GM19438 (cell line): ENCODE measurements at regions not wholly inside any gene's neighbourhood (a gene's known extent, or its start where the extent isn't known, plus 50 kb on each side); places are given as distances from the start of the nearest gene placed in this dataset.

Source experiments
- ATAC-seq: cut with Tn5 transposase; IDR thresholded peaks from one replicate; pipeline ENCODE4 v1.9.1; 2021; ENCODE audit warnings: low read depth; ENCODE audit not compliant: unreplicated experiment

DNA sequence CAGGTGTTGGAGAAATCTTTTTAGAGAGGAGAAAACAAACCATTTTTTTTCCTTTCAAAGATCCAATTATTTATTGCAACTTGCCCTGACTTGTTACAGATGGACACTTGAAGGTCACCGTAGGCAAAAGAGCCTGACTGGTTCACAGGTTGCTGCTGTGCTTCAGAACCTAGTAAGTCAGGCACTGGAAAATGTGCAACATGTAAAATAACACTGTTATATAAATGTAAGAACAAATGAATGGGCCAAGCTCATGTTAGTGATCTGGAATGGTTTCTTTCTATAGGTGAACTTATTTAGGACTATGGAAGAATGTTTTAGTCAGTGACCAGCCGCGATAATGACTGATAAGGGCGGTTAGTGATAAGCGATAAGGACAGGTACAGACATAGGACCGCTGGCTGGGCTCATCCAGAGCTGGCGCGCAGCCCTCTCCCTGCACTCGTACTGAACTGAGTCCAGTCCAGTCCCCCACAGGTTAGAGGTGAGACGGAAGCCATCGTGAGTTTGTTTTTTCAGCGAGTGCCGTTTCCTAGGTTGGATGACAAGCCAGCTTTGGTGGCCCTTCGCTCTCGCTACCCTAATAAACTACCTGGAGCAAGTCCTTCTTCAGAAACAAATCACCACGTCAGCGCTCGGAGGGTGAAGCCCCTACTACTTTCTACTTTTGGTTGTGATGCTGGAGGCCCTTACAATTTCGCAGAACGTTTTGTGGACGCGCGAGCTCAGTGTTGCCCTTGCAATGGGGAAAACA is 94.4 kb upstream of the PRDM1 start:
- peak; percentile 45 for ATAC-seq

GRCh38 chr6:105990151-105990550 is 96.0 kb upstream of the PRDM1 start:
- no peak for ATAC-seq

DNA sequence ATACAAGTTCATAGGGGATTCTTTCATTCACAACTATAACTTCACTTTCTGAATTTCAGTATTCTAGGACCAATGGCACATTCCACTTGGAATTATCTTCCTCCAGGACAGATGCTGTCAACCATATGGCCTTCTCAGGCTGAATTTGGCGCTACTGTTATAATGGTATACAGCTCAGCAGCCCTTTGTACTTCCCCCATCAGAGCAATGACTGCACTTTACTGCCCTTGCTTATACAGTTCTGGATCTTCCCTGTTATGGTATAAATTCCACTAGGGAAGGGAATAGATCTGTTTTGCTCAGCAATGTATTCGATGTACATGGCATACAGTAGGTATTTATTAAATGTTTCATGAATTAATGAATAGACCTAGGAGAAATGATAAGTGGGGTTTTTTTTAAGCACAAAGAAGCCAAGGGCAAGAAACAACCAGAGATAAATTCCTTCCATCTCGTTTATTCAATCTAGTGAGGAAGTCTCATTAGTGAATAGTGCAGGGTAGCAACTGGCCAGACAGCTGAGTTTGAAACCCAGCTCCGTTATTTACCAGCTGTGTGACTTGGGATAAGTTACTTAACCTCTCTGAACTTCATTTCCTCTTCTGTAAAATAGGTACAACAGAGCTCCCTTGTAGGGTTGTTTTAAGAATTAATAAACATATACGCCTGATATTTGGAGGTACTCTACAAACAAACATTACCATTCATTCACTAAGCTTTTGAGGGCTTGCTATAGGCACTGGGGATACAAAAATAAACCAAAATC is 97.1 kb upstream of the PRDM1 start:
- no peak for ATAC-seq

DNA sequence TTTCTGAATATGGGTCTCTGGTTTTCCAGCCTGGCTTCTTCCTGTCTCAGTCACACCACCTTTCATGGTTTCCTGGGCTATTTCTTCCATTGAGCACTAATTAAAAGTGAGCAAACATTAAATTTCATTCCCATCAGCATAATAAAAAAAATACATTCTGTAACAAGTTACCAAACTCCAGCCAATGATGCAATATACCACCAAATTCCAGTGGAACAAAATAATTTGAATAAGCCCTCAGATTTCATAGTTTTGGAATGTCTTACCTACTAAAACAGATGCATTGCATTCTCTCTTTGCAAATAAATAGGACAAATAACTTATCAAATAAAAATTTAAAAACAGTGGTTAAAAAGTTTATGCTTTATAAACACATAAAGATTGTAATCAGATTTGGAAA is 97.8 kb upstream of the PRDM1 start:
- ATAC-seq = no peak

GRCh38 chr6:105987516-105987915 is 98.6 kb upstream of the PRDM1 start:
- ATAC-seq = no peak

- no peak for ATAC-seq
These were observed 99.1 kb upstream of the PRDM1 start for GRCh38 chr6:105986998-105987397.

GRCh38 chr6:105985816-105986632 is 100.1 kb upstream of the PRDM1 start:
- no peak for ATAC-seq

DNA sequence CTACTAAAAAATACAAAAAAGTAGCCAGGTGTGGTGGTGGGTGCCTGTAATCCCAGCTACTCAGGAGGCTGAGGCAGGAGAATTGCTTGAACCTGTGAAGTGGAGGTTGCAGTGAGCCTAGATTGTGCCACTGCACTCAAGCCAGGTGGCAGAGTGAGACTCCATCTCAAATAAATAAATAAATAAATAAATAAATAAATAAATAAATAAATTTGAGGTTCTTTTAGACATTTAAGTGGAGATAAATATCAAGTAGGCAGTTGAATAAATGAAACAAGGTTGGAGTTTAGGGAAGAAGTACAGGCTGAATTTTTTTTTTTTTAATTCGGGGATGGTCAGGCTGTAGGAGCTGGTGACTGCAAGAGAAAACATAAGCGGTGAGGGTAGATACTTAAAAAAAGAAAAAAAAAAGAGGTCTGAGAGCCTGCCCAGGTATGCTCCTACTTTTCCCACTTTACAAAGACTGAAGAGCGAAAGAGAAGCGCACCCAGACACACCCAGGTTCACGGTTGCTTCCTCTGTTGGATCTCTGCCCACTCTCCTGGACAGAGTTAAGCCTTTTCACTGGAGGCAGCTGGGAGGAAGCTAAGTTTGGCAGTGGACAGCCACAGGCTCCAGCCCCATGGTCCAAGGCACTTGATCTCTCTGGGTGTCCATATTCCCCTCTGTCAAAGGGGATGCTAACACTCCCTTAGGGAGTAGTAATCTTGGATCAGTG is 100.9 kb upstream of the PRDM1 start:
- ATAC-seq = no peak

DNA sequence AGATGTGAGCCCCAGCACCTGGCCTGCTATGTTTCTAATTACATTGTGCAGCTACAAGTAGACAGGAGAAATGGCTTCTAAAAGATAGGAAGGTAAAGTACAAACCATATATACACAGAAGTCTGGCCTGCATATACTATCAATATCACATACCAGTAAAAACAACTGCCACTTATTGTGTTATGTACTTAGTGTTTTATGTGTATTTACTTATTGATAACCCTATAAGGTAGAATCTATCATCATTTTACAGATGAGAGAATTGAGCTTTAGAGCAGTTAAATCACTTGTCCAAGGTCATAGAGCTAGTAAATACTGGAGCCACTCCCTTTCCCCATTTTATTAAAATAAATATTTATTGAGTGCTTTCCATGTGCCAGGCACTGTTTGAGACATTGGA is 102.4 kb upstream of the PRDM1 start:
- ATAC-seq = no peak

- no peak for ATAC-seq
These were observed 103.2 kb upstream of the PRDM1 start for GRCh38 chr6:105982761-105983540.

- no peak for ATAC-seq
These were observed 104.2 kb upstream of the PRDM1 start for GRCh38 chr6:105981888-105982358.

DNA sequence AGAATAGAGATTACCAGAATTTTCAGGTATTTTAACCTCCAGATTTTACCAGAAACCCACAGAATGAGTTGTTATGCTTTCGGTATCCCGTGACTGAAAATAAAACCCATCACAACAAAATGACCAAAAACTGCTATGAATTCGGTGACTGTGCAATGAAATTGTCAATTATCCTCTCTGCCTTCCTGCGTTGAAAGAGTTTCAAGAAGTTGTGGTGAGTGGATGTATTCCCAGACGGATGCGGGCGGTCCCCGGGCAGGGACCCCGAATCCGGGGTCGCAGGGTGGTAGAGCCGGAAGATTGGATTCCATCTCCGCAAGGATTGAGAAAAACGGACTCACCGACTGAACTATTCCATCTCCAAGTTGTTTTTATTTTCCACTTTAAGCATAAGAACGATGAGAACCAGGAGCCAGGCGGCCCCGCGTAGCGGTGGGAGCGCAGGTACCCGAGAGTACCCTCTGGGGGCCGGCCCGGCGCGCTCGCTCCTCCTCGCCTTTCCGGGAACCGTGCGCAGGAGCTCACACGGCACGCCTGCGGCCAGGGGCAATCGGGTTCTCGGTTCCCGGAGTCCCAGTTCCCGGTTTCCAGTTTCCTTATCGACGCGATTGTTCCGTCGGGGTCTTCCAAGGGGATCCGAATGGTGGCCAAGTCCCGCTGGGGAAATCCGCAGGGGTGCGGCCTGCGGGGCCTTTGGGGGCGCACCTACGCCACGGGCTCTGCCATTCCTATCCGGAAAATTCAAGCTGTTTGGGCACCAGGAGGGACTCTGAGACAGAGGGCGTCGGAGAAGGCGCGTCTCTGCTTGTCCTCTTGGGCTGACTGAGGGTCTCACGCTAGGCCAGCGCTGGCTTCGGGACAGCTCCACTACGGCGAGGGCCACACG is 104.9 kb upstream of the PRDM1 start:
- ATAC-seq = no peak

- no peak for ATAC-seq
These were observed 107.2 kb upstream of the PRDM1 start for GRCh38 chr6:105978974-105979373.

- ATAC-seq = no peak
These were observed 108.1 kb upstream of the PRDM1 start for GRCh38 chr6:105977934-105978504.

DNA sequence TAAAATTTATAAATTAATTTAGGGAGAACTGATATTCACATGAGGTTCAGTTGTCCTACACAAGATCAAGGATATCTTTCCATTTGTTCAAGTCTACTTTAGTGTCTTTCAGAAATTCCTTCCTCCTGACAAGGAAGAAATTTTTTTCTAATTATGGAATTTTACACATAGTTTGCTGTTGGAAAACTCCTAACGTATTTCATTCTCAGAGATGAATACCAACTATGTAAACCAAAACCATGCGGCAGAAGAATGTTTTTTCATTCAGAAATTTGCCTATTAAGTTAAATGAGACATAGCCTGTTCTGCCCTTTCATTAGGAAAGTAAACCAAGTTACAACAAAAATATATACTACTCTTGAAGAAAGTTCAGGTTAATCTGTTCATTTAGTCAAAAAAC is 111.2 kb upstream of the PRDM1 start:
- no peak for ATAC-seq

DNA sequence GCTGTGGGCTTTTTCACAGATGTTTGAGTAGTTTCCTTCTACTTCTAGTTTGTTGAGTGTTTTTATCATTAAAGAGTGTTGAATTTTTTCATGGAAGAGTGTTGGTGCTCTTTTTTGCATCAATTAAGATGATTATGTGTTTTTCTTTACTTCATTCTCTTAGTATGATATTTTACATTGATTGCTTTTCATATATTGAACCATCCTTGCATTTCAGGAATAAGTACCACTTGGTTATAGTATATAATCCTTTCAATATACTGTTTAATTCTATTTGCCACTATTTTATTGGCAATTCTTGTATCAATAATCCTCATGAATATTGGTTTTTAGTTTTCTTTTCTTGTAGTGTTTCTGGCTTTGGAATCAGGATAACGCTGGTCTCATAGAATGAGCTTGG is 113.7 kb upstream of the PRDM1 start:
- no peak for ATAC-seq

GRCh38 chr6:105968603-105969333 is 117.4 kb upstream of the PRDM1 start:
- ATAC-seq = no peak
